GM18505 (cell line): ENCODE measurements at regions not wholly inside any gene's neighbourhood (a gene's known extent, or its start where the extent isn't known, plus 50 kb on each side); places are given as distances from the start of the nearest gene placed in this dataset.

Experiments
- ATAC-seq: cut with Tn5 transposase; IDR thresholded peaks from one replicate; pipeline ENCODE4 v1.9.1; 2021; ENCODE audit not compliant: unreplicated experiment
- POLR2A ChIP-seq: IDR thresholded peaks from 4 replicates; pipeline ENCODE4 v1.6.1; 2011; ENCODE audit warnings: borderline replicate concordance; ENCODE audit not compliant: insufficient read depth, insufficient read length; ENCODE audit errors: extremely low read depth

- TF ChIP-seq POLR2A: no peak
- ATAC-seq: no peak
Measured at GRCh38 chr20:52731093-52731492, 241.1 kb upstream of the TSHZ2 start.

GRCh38 chr20:52727740-52728456 lies 244.3 kb upstream of the TSHZ2 start:
- TF ChIP-seq POLR2A: no peak

GRCh38 chr20:52724541-52724940 lies 247.6 kb upstream of the TSHZ2 start:
- ATAC-seq: no peak
- no peak for TF ChIP-seq POLR2A

More at GRCh38 chr20:52727740-52728456, 244.3 kb upstream of the TSHZ2 start:
- ATAC-seq: no peak

GRCh38 chr20:52722926-52723688 lies 249.1 kb upstream of the TSHZ2 start:
- TF ChIP-seq POLR2A: no peak
- no peak for ATAC-seq

- ATAC-seq: no peak
- TF ChIP-seq POLR2A: no peak
Measured at GRCh38 chr20:52708137-52708536, 264.0 kb upstream of the TSHZ2 start.

GRCh38 chr20:52704553-52704952 lies 267.6 kb upstream of the TSHZ2 start:
- ATAC-seq: no peak
- TF ChIP-seq POLR2A: no peak

- ATAC-seq: no peak
- no peak for TF ChIP-seq POLR2A
Measured at GRCh38 chr20:52688345-52688744, 283.8 kb upstream of the TSHZ2 start.

GRCh38 chr20:52684905-52685304 lies 287.3 kb upstream of the TSHZ2 start:
- ATAC-seq: no peak
- no peak for TF ChIP-seq POLR2A

- no peak for TF ChIP-seq POLR2A
- ATAC-seq: no peak
Measured at GRCh38 chr20:52684176-52684575, 288.0 kb upstream of the TSHZ2 start.

GRCh38 chr20:52683761-52684160 lies 288.4 kb upstream of the TSHZ2 start:
- no peak for TF ChIP-seq POLR2A
- no peak for ATAC-seq

GRCh38 chr20:52682237-52682636 lies 289.9 kb upstream of the TSHZ2 start:
- no peak for TF ChIP-seq POLR2A
- no peak for ATAC-seq

GRCh38 chr20:52681288-52681687 lies 290.9 kb upstream of the TSHZ2 start:
- no peak for ATAC-seq
- no peak for TF ChIP-seq POLR2A

GRCh38 chr20:52677216-52677615 lies 294.9 kb upstream of the TSHZ2 start:
- no peak for TF ChIP-seq POLR2A
- ATAC-seq: no peak

GRCh38 chr20:52676283-52676995 lies 295.7 kb upstream of the TSHZ2 start:
- ATAC-seq: no peak
- TF ChIP-seq POLR2A: no peak

- no peak for TF ChIP-seq POLR2A
- no peak for ATAC-seq
Measured at GRCh38 chr20:52675375-52675774, 296.8 kb upstream of the TSHZ2 start.

GRCh38 chr20:52668626-52669025 lies 303.5 kb upstream of the TSHZ2 start:
- no peak for TF ChIP-seq POLR2A
- ATAC-seq: no peak
